ENCODE measurements at regions not wholly inside any gene's neighbourhood (a gene's known extent, or its start where the extent isn't known, plus 50 kb on each side); places are given as distances from the start of the nearest gene placed in this dataset.

GRCh38 chr18:2471523-2471922 is 99.8 kb downstream of the METTL4 start:
- no peak for TF ChIP-seq EZH2 (IDR thresholded peaks at IDR 0.05)
- no peak for TF ChIP-seq POLR2AphosphoS5 (IDR thresholded peaks at IDR 0.05; ENCODE audit: borderline replicate concordance, low read depth, low read length)
